HCT116 (cell line): ENCODE measurements at regions not wholly inside any gene's neighbourhood (a gene's known extent, or its start where the extent isn't known, plus 50 kb on each side); places are given as distances from the start of the nearest gene placed in this dataset.

Experiments used
- ATAC-seq: fragments of 200-7000 bp; cut with Tn5 transposase; 2 replicates; pipeline ENCODE4 v1.9.1; 2020; ENCODE audit warnings: mild to moderate bottlenecking, moderate library complexity
- BruUV-seq: library from RNA; stranded (reverse); fragments of 400-500 nt; replicated peaks from 2 replicates; lab custom pipeline; 2021; lab: Mats Ljungman, UMichigan
- CTCF ChIA-PET: fragments of 300-600 bp; sonication (Branson Sonifier 250); formaldehyde crosslinking; loops from one replicate; lab custom pipeline; 2021; ENCODE audit warnings: antibody characterized with exemption; lab: Charles Lee
- POLR2A ChIA-PET: fragments of 300-600, 350-600 bp; sonication (Branson Sonifier 250); formaldehyde crosslinking; loops from one replicate; lab custom pipeline; 2021; ENCODE audit warnings: antibody characterized with exemption; lab: Charles Lee
- RAD21 ChIA-PET, 2 experiments: fragments of 300-600 bp; sonication (Branson Sonifier 250); formaldehyde crosslinking; loops; one replicate each; lab custom pipeline; 2023; ENCODE audit warnings: low total read pairs in 2 of 2; ENCODE audit not compliant: uncharacterized antibody in 2 of 2, unreplicated experiment in 2 of 2, low non-redundant PET in 1 of 2; lab: Charles Lee
- DNase-seq: peaks from one replicate; pipeline ENCODE4 v3.0.0-alpha.2; 2010; ENCODE audit warnings: low read depth, low spot score
- H2AFZ ChIP-seq: fragments of 200-600 bp; shearing (Covaris generic), sonication (generic); 2 replicates; pipeline ENCODE4 v1.6.1; 2017; ENCODE audit warnings: low read depth, mixed run types, mixed read lengths, antibody characterized with exemption, low read length; ENCODE audit not compliant: poor library complexity, severe bottlenecking
- H3K27ac ChIP-seq: 2 replicates; pipeline ENCODE4 v1.5.1; 2012; ENCODE audit warnings: low read depth, low read length
- H3K27me3 ChIP-seq: fragments of 200-600 bp; sonication (generic); 2 replicates; pipeline ENCODE4 v1.6.1; 2016; ENCODE audit warnings: mixed run types, low read length, mixed read lengths; ENCODE audit not compliant: insufficient read depth
- H3K36me3 ChIP-seq, 2 experiments: fragments of 200-500 bp in 1 of 2; fragments of 200-600 bp in 1 of 2; sonication (Bioruptor generic) in 1 of 2; sonication (generic) in 1 of 2; 2 replicates each; pipeline versions ENCODE4 v1.5.1 to v1.6.1; 2014 to 2016; ENCODE audit warnings: low read length in 2 of 2, inconsistent platforms in 1 of 2, mixed read lengths in 1 of 2, mixed run types in 1 of 2; ENCODE audit not compliant: insufficient read depth in 2 of 2, control insufficient read depth in 1 of 2
- H3K4me1 ChIP-seq, 2 experiments: fragments of 200-600 bp in 1 of 2; sonication (generic) in 1 of 2; 2 replicates each; pipeline versions ENCODE4 v1.5.1 to v1.6.1; 2012 to 2017; ENCODE audit warnings: low read length in 2 of 2, inconsistent platforms in 1 of 2, mild to moderate bottlenecking in 1 of 2, mixed read lengths in 1 of 2, mixed run types in 1 of 2, moderate library complexity in 1 of 2; ENCODE audit not compliant: insufficient read depth in 2 of 2, control insufficient read depth in 1 of 2
- H3K4me2 ChIP-seq: fragments of 200-600 bp; sonication (generic); 2 replicates; pipeline ENCODE4 v1.6.1; 2017; ENCODE audit warnings: mixed run types, low read length, mixed read lengths
- H3K4me3 ChIP-seq, 2 experiments: fragments of 200-600 bp in 1 of 2; sonication (generic) in 1 of 2; replicated peaks in 1 of 2; 2 replicates each; pipeline ENCODE4 v1.5.1; 2011 to 2016; ENCODE audit warnings: low read length in 2 of 2, control low read depth in 1 of 2, low read depth in 1 of 2, mild to moderate bottlenecking in 1 of 2, mixed read lengths in 1 of 2, mixed run types in 1 of 2
- H3K79me2 ChIP-seq: fragments of 200-600 bp; sonication (generic); 2 replicates; pipeline ENCODE4 v1.6.1; 2017; ENCODE audit warnings: mild to moderate bottlenecking, mixed run types, low read length, moderate library complexity, mixed read lengths; ENCODE audit not compliant: insufficient read depth
- H3K9ac ChIP-seq: fragments of 200-600 bp; sonication (generic); 2 replicates; pipeline ENCODE4 v1.6.1; 2016; ENCODE audit warnings: low read length, mixed read lengths
- H3K9me2 ChIP-seq: fragments of 200-600 bp; sonication (generic), shearing (Covaris generic); 2 replicates; pipeline ENCODE4 v1.6.1; 2017; ENCODE audit warnings: mixed run types, mild to moderate bottlenecking, moderate library complexity; ENCODE audit not compliant: insufficient read depth
- H3K9me3 ChIP-seq, 2 experiments: fragments of 200-500 bp in 1 of 2; fragments of 200-600 bp in 1 of 2; sonication (Bioruptor generic) in 1 of 2; sonication (generic) in 1 of 2; 2 replicates each; pipeline ENCODE4 v1.6.1; 2014 to 2017; ENCODE audit warnings: low read length in 2 of 2, mixed read lengths in 2 of 2, inconsistent platforms in 1 of 2, low read depth in 1 of 2, mild to moderate bottlenecking in 1 of 2, mixed run types in 1 of 2, moderate library complexity in 1 of 2; ENCODE audit not compliant: control insufficient read depth in 1 of 2, insufficient read depth in 1 of 2
- H4K20me1 ChIP-seq: fragments of 200-600 bp; sonication (generic), shearing (Covaris generic); 2 replicates; pipeline ENCODE4 v1.6.1; 2017; ENCODE audit warnings: mixed run types, mild to moderate bottlenecking, moderate library complexity; ENCODE audit not compliant: insufficient read depth
- CBX3 ChIP-seq: IDR thresholded peaks from 2 replicates; pipeline ENCODE4 v1.6.1; 2012; ENCODE audit warnings: low read depth
- ELF1 ChIP-seq: IDR thresholded peaks from 2 replicates; pipeline ENCODE4 v1.6.1; 2012; ENCODE audit warnings: low read depth, borderline replicate concordance
- FOSL1 ChIP-seq: IDR thresholded peaks from 2 replicates; pipeline ENCODE4 v1.6.1; 2012; ENCODE audit warnings: low read depth
- JUND ChIP-seq: IDR thresholded peaks from 2 replicates; pipeline ENCODE4 v1.6.1; 2012
- RAD21 ChIP-seq: IDR thresholded peaks from 2 replicates; pipeline ENCODE4 v1.6.1; 2012; ENCODE audit warnings: low read depth, mild to moderate bottlenecking
- SIN3A ChIP-seq: IDR thresholded peaks from 2 replicates; pipeline ENCODE4 v1.6.1; 2012; ENCODE audit warnings: low read depth
- SP1 ChIP-seq: IDR thresholded peaks from 2 replicates; pipeline ENCODE4 v1.6.1; 2012; ENCODE audit warnings: low read depth
- TCF7L2 ChIP-seq: IDR thresholded peaks from 2 replicates; pipeline ENCODE4 v1.7.0; 2011; ENCODE audit warnings: borderline replicate concordance, inconsistent platforms; ENCODE audit not compliant: insufficient read depth, insufficient read length; ENCODE audit errors: extremely low read depth
- YY1 ChIP-seq: IDR thresholded peaks from 2 replicates; pipeline ENCODE4 v1.6.1; 2011; ENCODE audit warnings: low read length, low read depth, moderate library complexity, mild to moderate bottlenecking; ENCODE audit not compliant: insufficient replicate concordance; ENCODE audit errors: extremely low read depth
- ZFX ChIP-seq: fragments of 450-650 bp; IDR thresholded peaks from 2 replicates; pipeline ENCODE4 v1.6.1; 2017
- intact Hi-C: fragments of 100-400 bp; cut with micrococcal nuclease; formaldehyde crosslinking; loops from 2 replicates; pipeline ENCODE4 v1.10.0; 2022
- TF ChIP-seq, protein P1 (sequence below): IDR thresholded peaks from 2 replicates; pipeline ENCODE4 v1.6.1; 2011; ENCODE audit warnings: mild to moderate bottlenecking, low read length, moderate library complexity; ENCODE audit not compliant: insufficient replicate concordance; ENCODE audit errors: extremely low read depth
- TF ChIP-seq, protein P2 (sequence below), 3 experiments: fragments of 200-600 bp in 1 of 3; sonication (generic) in 1 of 3; IDR thresholded peaks in 2 of 3; conservative IDR thresholded peaks in 1 of 3; 2 replicates each; pipeline ENCODE4 v1.5.1; 2012 to 2017; ENCODE audit warnings: low read depth in 2 of 3, low read length in 2 of 3, antibody characterized with exemption in 1 of 3, borderline replicate concordance in 1 of 3, control low read depth in 1 of 3, mild to moderate bottlenecking in 1 of 3, mixed read lengths in 1 of 3, mixed run types in 1 of 3, moderate library complexity in 1 of 3; ENCODE audit not compliant: insufficient read depth in 1 of 3

DNA sequence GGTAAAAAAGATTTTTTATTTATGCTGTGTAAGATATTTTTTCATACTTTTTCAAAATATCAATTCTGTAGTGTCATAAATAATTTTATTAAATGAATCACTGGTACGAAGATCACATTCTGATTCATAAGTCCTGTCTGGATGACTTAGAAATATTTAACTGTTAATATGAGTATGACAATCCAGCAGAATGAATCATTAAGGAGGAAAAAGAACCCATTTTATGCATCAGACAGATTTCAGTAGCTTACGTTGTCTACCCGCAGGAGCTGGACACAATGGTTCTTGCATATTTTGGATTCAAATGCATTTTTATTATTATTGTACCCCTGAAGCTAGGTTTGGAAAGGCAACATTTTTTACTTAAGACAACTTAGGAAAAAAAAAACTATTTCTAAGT lies 448.9 kb upstream of the TSPY4 start:
- Histone ChIP-seq H3K36me3 (no peaks in the 10 kb centered on the region), H3K9ac (no peak overlapping the region), H3K4me2 (no peak overlapping the region), H3K79me2 (no peaks in the 10 kb centered on the region), H3K4me3 (no peak overlapping the region), H3K9me2 (no peaks in the 10 kb centered on the region), H3K27me3 (no peaks in the 10 kb centered on the region), H3K9me3 (no peaks in the 10 kb centered on the region), H4K20me1 (no peaks in the 10 kb centered on the region), H3K4me1 (no peaks in the 10 kb centered on the region), H3K27ac (no peak overlapping the region), H2AFZ (no peak overlapping the region)
- ChIA-PET POLR2A (no interaction called here), CTCF (no interaction called here), RAD21 (no interaction called here)
- TF ChIP-seq, protein P1, sequence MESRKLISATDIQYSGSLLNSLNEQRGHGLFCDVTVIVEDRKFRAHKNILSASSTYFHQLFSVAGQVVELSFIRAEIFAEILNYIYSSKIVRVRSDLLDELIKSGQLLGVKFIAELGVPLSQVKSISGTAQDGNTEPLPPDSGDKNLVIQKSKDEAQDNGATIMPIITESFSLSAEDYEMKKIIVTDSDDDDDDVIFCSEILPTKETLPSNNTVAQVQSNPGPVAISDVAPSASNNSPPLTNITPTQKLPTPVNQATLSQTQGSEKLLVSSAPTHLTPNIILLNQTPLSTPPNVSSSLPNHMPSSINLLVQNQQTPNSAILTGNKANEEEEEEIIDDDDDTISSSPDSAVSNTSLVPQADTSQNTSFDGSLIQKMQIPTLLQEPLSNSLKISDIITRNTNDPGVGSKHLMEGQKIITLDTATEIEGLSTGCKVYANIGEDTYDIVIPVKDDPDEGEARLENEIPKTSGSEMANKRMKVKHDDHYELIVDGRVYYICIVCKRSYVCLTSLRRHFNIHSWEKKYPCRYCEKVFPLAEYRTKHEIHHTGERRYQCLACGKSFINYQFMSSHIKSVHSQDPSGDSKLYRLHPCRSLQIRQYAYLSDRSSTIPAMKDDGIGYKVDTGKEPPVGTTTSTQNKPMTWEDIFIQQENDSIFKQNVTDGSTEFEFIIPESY, result no peak
- TF ChIP-seq ELF1 (no peak), JUND (no peak), CBX3 (no peak)
- intact Hi-C loops, result no loop called here
- DNase-seq, result no peak
- no TSS peak for BruUV-seq
- ATAC-seq, result no peak

DNA sequence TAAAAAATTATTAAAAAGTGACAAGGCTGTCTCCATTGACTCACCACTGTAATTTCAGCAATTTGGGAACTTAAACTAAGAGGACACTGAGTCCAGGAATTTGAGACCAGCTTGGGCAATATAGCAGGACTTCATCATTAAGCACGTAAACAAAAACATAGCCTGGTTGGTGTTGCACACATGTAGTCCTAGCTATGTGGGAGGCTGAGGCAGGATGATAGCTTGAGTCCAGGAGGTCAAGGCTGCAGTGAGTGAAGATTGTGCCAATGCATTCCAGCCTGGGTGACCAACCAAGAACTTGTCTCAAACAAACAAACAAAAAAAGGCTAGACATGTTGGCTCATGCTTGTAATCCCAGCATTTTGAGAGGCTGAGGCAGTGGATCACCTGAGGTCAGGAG lies 439.4 kb upstream of the TSPY4 start:
- ChIA-PET RAD21 (no interaction called here), POLR2A (no interaction called here), CTCF (no interaction called here)
- no peak overlapping the region for H2AFZ ChIP-seq
- ATAC-seq, result no peak
- H3K27ac ChIP-seq, result no peak overlapping the region
- no peak overlapping the region for H3K4me2 ChIP-seq
- no peak for DNase-seq
- H3K4me1 ChIP-seq, result no peaks in the 10 kb centered on the region
- H3K9me3 ChIP-seq, result no peaks in the 10 kb centered on the region
- H3K36me3 ChIP-seq, result no peaks in the 10 kb centered on the region
- intact Hi-C loops, result no loop called here
- no peaks in the 10 kb centered on the region for H3K79me2 ChIP-seq
- H3K27me3 ChIP-seq, result no peaks in the 10 kb centered on the region
- H4K20me1 ChIP-seq, result no peaks in the 10 kb centered on the region
- TF ChIP-seq RAD21 (no peak), CBX3 (no peak), FOSL1 (no peak), SP1 (no peak), ZFX (no peak), JUND (no peak), YY1 (no peak), TCF7L2 (no peak), SIN3A (no peak)
- TF ChIP-seq, protein P2, sequence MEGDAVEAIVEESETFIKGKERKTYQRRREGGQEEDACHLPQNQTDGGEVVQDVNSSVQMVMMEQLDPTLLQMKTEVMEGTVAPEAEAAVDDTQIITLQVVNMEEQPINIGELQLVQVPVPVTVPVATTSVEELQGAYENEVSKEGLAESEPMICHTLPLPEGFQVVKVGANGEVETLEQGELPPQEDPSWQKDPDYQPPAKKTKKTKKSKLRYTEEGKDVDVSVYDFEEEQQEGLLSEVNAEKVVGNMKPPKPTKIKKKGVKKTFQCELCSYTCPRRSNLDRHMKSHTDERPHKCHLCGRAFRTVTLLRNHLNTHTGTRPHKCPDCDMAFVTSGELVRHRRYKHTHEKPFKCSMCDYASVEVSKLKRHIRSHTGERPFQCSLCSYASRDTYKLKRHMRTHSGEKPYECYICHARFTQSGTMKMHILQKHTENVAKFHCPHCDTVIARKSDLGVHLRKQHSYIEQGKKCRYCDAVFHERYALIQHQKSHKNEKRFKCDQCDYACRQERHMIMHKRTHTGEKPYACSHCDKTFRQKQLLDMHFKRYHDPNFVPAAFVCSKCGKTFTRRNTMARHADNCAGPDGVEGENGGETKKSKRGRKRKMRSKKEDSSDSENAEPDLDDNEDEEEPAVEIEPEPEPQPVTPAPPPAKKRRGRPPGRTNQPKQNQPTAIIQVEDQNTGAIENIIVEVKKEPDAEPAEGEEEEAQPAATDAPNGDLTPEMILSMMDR (IDR thresholded peaks at IDR 0.05 in 2 of 3, conservative IDR thresholded peaks at IDR 0.05 in 1 of 3; ENCODE audit: borderline replicate concordance in 1 of 3, insufficient read depth in 1 of 3, low read depth in 2 of 3, low read length in 2 of 3), result no peak
- H3K9ac ChIP-seq, result no peak overlapping the region
- H3K4me3 ChIP-seq, result no peak overlapping the region
- H3K9me2 ChIP-seq, result no peaks in the 10 kb centered on the region
- no TSS peak for BruUV-seq
